Thyroid gland (tissue), 4 donors: ENCODE measurements at regions not wholly inside any gene's neighbourhood (a gene's known extent, or its start where the extent isn't known, plus 50 kb on each side); places are given as distances from the start of the nearest gene placed in this dataset.

Experiments used
- DNase-seq, 2 donors: peaks; one replicate each; pipeline ENCODE4 v3.0.0-alpha.2; 2019
- H3K27ac ChIP-seq, 3 donors: fragments of 200-600 bp; sonication (generic); 1 replicate in 2 of 3; 2 replicates in 1 of 3; pipeline ENCODE4 v1.5.1; 2016 to 2019; ENCODE audit warnings: mild to moderate bottlenecking in 1 of 3, moderate library complexity in 1 of 3
- H3K27me3 ChIP-seq: fragments of 200-600 bp; sonication (generic); one replicate; pipeline ENCODE4 v1.5.1; 2019
- H3K36me3 ChIP-seq, 2 donors: fragments of 200-600 bp; sonication (generic); one replicate each; pipeline ENCODE4 v1.5.1; 2016 to 2019
- H3K4me1 ChIP-seq, 2 donors: fragments of 200-600 bp; sonication (generic); one replicate each; pipeline ENCODE4 v1.5.1; 2017 to 2019
- H3K4me3 ChIP-seq, 3 donors: fragments of 200-600 bp; sonication (generic); replicated peaks in 1 of 3; 1 replicate in 2 of 3; 2 replicates in 1 of 3; pipeline ENCODE4 v1.5.1; 2016; ENCODE audit warnings: mild to moderate bottlenecking in 1 of 3
- H3K9me3 ChIP-seq: fragments of 200-600 bp; sonication (generic); one replicate; pipeline ENCODE4 v1.5.1; 2017
- CTCF ChIP-seq, 6 experiments: fragments of 200-600 bp in 3 of 6; fragments of 450-650 bp in 3 of 6; sonication (generic) in 3 of 6; IDR thresholded peaks; one replicate each; pipeline ENCODE4 v1.5.1; 2016 to 2019; ENCODE audit warnings: antibody characterized with exemption in 6 of 6, mild to moderate bottlenecking in 2 of 6, inconsistent platforms in 1 of 6, moderate library complexity in 1 of 6
- POLR2A ChIP-seq, 2 donors: fragments of 450-650 bp; IDR thresholded peaks; one replicate each; pipeline ENCODE4 v1.6.1; 2017; ENCODE audit warnings: antibody characterized with exemption in 2 of 2, mild to moderate bottlenecking in 2 of 2, moderate library complexity in 1 of 2
- WGBS, 2 donors: methylation state at CpG; one replicate each; pipeline ENCODE4 v1.1.5; 2017; 5-methylcytosine and 5-hydroxymethylcytosine counted together
- intact Hi-C: fragments of 100-400 bp; cut with DNase I; formaldehyde crosslinking; loops from one replicate; pipeline ENCODE4 v1.15.1; 2023

- no peak for DNase-seq
- Histone ChIP-seq H3K27ac (no peak overlapping the region), H3K36me3 (no peaks in the 10 kb centered on the region), H3K4me1 (no peaks in the 10 kb centered on the region), H3K4me3 (no peak overlapping the region), H3K27me3 (no peaks in the 10 kb centered on the region), H3K9me3 (no peaks in the 10 kb centered on the region)
- no peak for TF ChIP-seq POLR2A (IDR thresholded peaks at IDR 0.05)
- no peak for TF ChIP-seq CTCF (IDR thresholded peaks at IDR 0.05)
- WGBS, 2 donors, result 58 to 70% methylated on average over 2 of the region's 2 CpGs
- intact Hi-C loops, result no loop called here
Measured at GRCh38 chrX:22882543-22882942, 117.2 kb upstream of the DDX53 start.

DNA sequence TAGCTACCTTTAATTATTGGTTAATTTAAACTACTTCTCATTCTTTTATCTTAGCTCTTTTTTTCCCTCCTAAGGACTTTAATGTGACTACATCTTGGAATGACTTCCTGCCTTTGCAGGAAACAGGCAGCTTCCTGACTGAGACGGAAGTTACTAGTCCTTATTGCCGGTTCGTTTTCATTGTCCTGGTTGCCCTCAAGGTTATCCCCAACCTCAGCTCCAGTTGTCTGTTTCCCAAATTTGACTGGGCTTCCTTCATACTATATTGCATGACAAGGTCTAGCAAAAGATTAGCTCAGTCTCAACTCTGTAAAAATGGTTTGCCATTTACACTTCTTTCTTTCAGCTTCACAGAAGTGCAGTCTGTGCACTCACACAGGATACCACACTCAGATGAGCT is 109.9 kb upstream of the DDX53 start:
- DNase-seq, result no peak
- Histone ChIP-seq H3K4me1 (no peaks in the 10 kb centered on the region), H3K9me3 (no peaks in the 10 kb centered on the region), H3K4me3 (no peak overlapping the region), H3K27ac (no peak overlapping the region), H3K36me3 (no peaks in the 10 kb centered on the region), H3K27me3 (no peaks in the 10 kb centered on the region)
- WGBS, 2 donors, result 67 to 76% methylated on average over 3 of the region's 3 CpGs
- TF ChIP-seq CTCF (IDR thresholded peaks at IDR 0.05), result no peak
- no peak for TF ChIP-seq POLR2A (IDR thresholded peaks at IDR 0.05)
- intact Hi-C loops, result no loop called here

DNA sequence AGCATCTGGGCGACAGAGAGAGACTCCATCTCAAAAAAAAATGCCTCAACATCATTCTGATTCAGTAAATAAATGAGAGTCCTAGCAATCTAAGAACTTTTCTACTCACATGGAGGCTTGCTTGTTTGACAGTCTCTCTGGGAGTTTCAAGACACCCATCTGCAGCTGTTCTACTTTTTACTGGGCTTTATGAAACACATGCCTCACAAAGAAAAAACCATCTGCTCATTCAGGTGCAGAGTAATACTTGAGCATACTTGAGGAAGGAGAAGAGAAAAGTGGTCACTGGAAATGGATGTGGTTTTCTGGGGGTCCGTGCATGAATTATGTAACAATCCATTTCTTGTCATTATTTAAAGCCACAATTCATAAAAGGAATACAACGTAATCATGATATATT is 87.1 kb upstream of the DDX53 start:
- Histone ChIP-seq H3K4me3 (no peak overlapping the region), H3K36me3 (no peaks in the 10 kb centered on the region), H3K9me3 (no peaks in the 10 kb centered on the region), H3K4me1 (no peaks in the 10 kb centered on the region), H3K27me3 (no peaks in the 10 kb centered on the region), H3K27ac (no peak overlapping the region)
- TF ChIP-seq POLR2A (IDR thresholded peaks at IDR 0.05), result no peak
- no peak for TF ChIP-seq CTCF (IDR thresholded peaks at IDR 0.05)
- WGBS, 2 donors, result 61 to 70% methylated on average over 3 of the region's 3 CpGs
- no peak for DNase-seq
- intact Hi-C loops, result no loop called here

DNA sequence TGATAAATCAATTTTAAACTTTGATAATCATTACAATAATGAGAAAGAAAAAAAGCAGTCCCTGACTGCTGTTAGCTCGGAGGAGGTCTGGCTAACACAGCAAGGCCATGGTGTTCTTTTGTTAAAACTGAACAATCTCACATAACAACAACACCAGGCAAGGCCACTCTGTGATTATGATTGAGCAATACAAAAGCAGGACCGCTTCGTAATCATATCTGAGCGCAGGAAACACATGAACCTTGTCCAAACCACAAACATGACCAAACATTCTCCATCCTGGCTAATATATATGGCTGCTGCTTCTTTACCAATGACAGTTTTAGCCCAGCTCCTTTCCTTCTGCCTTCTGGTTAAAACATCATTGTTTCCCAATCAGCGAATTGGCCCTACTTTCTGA is 76.8 kb upstream of the DDX53 start:
- no peak for TF ChIP-seq CTCF (IDR thresholded peaks at IDR 0.05)
- TF ChIP-seq POLR2A (IDR thresholded peaks at IDR 0.05), result no peak
- Histone ChIP-seq H3K27me3 (no peaks in the 10 kb centered on the region), H3K4me3 (no peak overlapping the region), H3K4me1 (no peaks in the 10 kb centered on the region), H3K9me3 (no peaks in the 10 kb centered on the region), H3K27ac (no peak overlapping the region), H3K36me3 (no peaks in the 10 kb centered on the region)
- intact Hi-C loops, result no loop called here
- no peak for DNase-seq
- 75% methylated on average over 5 of the region's 5 CpGs for WGBS, 2 donors

DNA sequence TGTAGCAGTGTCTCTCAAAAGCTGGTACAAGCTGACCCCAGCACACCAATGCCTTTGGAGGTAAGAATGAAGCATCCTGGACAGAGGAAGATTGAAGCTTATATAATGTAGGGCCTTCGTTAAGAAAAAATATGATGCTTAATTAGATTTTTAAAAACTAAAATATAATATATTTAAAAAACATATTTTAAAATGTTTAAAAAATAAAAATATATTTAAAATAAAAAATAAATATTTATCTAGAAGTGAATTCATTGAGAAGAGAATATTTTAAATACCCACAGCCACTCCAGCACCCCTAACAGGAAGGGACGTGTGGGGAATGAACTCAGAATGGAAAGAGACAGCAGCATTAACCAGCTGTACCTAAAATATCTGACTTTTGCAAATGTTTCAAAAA is 65.1 kb upstream of the DDX53 start:
- no peaks in the 10 kb centered on the region for H3K4me1 ChIP-seq
- no peak overlapping the region for H3K27ac ChIP-seq
- H3K27me3 ChIP-seq, result no peaks in the 10 kb centered on the region
- H3K4me3 ChIP-seq, result no peak overlapping the region
- TF ChIP-seq POLR2A (IDR thresholded peaks at IDR 0.05), result no peak
- 96 to 98% methylated on average over 2 of the region's 2 CpGs for WGBS, 2 donors
- H3K36me3 ChIP-seq, result no peaks in the 10 kb centered on the region
- no peak for DNase-seq
- intact Hi-C loops, result no loop called here
- H3K9me3 ChIP-seq, result no peaks in the 10 kb centered on the region

DNA sequence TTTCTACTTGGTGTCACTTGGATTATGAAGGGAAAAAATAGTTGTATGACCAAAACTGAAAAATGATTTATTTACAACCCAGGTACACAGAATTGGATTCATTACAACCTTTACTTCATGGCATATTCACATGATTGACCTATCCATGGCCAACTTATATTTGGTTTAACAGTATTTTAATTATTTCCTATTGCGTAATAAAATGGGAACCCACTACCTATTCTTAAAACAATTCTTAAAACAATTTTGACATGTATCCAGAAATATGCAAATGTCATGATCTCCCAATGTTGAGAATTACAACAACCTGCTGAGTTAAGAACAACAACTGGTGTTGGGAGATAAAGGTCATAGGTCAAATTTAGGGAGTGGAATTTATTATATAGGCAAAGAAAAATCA is 54.8 kb upstream of the DDX53 start:
- no peaks in the 10 kb centered on the region for H3K4me1 ChIP-seq
- H3K27me3 ChIP-seq, result no peaks in the 10 kb centered on the region
- WGBS, 2 donors, result 96 to 100% methylated on average over 1 of the region's 1 CpG
- DNase-seq, result no peak
- H3K36me3 ChIP-seq, result no peaks in the 10 kb centered on the region
- TF ChIP-seq CTCF (IDR thresholded peaks at IDR 0.05) (no peak), POLR2A (IDR thresholded peaks at IDR 0.05) (no peak)
- no peak overlapping the region for H3K4me3 ChIP-seq
- intact Hi-C loops, result no loop called here
- H3K27ac ChIP-seq, result no peak overlapping the region
- no peaks in the 10 kb centered on the region for H3K9me3 ChIP-seq
